Ishikawa (cell line): ENCODE measurements at regions not wholly inside any gene's neighbourhood (a gene's known extent, or its start where the extent isn't known, plus 50 kb on each side); places are given as distances from the start of the nearest gene placed in this dataset.

Experiments
- CEBPB ChIP-seq: IDR thresholded peaks from 2 replicates; pipeline ENCODE4 v1.6.1; 2012
- CREB1 ChIP-seq: IDR thresholded peaks from 2 replicates; pipeline ENCODE4 v1.6.1; 2012; ENCODE audit warnings: low read depth
- EGR1 ChIP-seq: IDR thresholded peaks from 2 replicates; pipeline ENCODE4 v1.6.1; 2012
- FOXM1 ChIP-seq: IDR thresholded peaks from 2 replicates; pipeline ENCODE4 v1.6.1; 2012; ENCODE audit warnings: low read depth, borderline replicate concordance
- NFIC ChIP-seq: IDR thresholded peaks from 2 replicates; pipeline ENCODE4 v1.6.1; 2012
- RAD21 ChIP-seq: IDR thresholded peaks from 2 replicates; pipeline ENCODE4 v1.6.1; 2012; ENCODE audit warnings: low read depth
- TAF1 ChIP-seq: IDR thresholded peaks from 2 replicates; pipeline ENCODE4 v1.6.1; 2012; ENCODE audit warnings: low read depth, mild to moderate bottlenecking
- TCF12 ChIP-seq: IDR thresholded peaks from 2 replicates; pipeline ENCODE4 v1.6.1; 2012; ENCODE audit warnings: low read depth
- TEAD4 ChIP-seq: IDR thresholded peaks from 2 replicates; pipeline ENCODE4 v1.6.1; 2012
- YY1 ChIP-seq: IDR thresholded peaks from 2 replicates; pipeline ENCODE4 v1.6.1; 2012; ENCODE audit warnings: low read depth
- ZBTB7A ChIP-seq: IDR thresholded peaks from 2 replicates; pipeline ENCODE4 v1.6.1; 2012; ENCODE audit warnings: low read depth
- TF ChIP-seq, protein P1 (sequence below): IDR thresholded peaks from 2 replicates; pipeline ENCODE4 v1.6.1; 2012
- TF ChIP-seq, protein P2 (sequence below): IDR thresholded peaks from 2 replicates; pipeline ENCODE4 v1.6.1; 2012; ENCODE audit warnings: low read depth, mild to moderate bottlenecking
- TF ChIP-seq, protein P3 (sequence below): IDR thresholded peaks from 2 replicates; pipeline ENCODE4 v1.6.1; 2012

DNA sequence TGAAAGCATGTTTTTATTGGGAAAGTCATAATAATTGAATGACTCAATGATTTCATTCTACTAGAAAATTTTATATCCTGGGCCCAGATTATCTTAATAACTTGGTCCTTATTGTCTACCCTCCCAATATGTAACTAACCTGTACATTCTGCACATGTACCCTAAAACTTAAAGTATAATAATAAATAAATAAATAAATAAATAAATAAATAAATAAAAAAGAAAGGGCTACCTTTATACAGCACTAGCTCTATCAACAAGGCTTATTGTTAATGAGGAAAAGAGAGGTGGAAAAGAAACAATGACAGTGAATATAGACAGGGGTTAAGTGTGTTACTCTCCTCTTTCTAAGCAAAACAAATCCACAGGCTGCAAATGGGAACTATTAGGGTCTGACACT is 83.6 kb downstream of the GRIN2B start:
- TF ChIP-seq TCF12 (no peak), TEAD4 (no peak), CEBPB (no peak), TAF1 (no peak), ZBTB7A (no peak), RAD21 (no peak), FOXM1 (no peak)
- TF ChIP-seq, protein P1, sequence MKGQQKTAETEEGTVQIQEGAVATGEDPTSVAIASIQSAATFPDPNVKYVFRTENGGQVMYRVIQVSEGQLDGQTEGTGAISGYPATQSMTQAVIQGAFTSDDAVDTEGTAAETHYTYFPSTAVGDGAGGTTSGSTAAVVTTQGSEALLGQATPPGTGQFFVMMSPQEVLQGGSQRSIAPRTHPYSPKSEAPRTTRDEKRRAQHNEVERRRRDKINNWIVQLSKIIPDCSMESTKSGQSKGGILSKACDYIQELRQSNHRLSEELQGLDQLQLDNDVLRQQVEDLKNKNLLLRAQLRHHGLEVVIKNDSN: no peak

DNA sequence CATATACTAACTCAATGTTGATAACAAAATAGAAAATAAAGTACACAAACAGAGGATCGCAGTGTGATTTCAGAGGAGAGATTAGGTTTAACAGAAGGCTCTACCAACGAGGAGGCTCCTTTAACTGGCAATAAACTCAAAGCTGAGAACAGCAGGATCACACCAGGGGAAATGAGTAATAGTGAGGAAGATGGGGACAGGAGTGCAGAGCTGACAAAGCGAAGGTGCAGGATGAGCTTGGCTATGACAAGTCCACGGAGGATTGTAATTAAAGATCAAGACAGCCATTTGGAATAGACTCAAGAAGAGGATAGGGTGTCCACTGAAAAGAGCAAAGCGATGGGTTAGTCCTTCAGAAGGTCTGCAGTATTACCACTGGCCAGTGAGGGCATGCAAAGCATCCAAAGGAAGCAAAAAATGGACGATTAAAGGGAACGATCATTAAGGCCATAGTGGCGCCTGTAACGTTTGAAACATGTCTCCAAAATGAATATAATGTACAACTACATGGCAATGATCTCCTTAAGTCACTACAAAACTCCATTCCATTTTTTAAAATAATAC is 85.3 kb downstream of the GRIN2B start:
- no peak for TF ChIP-seq CEBPB

DNA sequence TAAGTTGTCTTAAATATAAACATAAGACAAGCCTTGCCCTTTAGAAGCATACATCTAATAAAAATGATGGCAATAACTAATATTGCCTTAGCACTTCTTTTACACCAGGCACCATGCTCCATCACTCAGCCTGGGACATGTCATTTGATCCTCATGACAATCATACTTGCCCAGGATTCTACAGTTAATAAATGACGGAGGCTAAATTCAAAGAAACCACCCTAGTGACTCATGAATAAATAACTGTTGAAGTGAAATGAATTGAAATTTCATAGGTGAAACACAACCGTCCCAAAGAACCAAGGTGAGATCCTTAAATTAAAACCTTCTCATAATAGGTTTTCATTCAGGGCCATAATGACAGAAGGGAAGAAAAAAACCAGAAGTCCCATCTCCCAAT is 89.5 kb downstream of the GRIN2B start:
- no peak for TF ChIP-seq RAD21
- TF ChIP-seq ZBTB7A: no peak
- no peak for TF ChIP-seq NFIC
- TF ChIP-seq TEAD4: no peak
- TF ChIP-seq, protein P2, sequence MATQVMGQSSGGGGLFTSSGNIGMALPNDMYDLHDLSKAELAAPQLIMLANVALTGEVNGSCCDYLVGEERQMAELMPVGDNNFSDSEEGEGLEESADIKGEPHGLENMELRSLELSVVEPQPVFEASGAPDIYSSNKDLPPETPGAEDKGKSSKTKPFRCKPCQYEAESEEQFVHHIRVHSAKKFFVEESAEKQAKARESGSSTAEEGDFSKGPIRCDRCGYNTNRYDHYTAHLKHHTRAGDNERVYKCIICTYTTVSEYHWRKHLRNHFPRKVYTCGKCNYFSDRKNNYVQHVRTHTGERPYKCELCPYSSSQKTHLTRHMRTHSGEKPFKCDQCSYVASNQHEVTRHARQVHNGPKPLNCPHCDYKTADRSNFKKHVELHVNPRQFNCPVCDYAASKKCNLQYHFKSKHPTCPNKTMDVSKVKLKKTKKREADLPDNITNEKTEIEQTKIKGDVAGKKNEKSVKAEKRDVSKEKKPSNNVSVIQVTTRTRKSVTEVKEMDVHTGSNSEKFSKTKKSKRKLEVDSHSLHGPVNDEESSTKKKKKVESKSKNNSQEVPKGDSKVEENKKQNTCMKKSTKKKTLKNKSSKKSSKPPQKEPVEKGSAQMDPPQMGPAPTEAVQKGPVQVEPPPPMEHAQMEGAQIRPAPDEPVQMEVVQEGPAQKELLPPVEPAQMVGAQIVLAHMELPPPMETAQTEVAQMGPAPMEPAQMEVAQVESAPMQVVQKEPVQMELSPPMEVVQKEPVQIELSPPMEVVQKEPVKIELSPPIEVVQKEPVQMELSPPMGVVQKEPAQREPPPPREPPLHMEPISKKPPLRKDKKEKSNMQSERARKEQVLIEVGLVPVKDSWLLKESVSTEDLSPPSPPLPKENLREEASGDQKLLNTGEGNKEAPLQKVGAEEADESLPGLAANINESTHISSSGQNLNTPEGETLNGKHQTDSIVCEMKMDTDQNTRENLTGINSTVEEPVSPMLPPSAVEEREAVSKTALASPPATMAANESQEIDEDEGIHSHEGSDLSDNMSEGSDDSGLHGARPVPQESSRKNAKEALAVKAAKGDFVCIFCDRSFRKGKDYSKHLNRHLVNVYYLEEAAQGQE: no peak
- TF ChIP-seq, protein P1: no peak
- TF ChIP-seq TAF1: no peak
- no peak for TF ChIP-seq YY1
- no peak for TF ChIP-seq CEBPB
- TF ChIP-seq, protein P3, sequence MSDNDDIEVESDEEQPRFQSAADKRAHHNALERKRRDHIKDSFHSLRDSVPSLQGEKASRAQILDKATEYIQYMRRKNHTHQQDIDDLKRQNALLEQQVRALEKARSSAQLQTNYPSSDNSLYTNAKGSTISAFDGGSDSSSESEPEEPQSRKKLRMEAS: no peak
- TF ChIP-seq TCF12: no peak
- TF ChIP-seq EGR1: no peak
- no peak for TF ChIP-seq FOXM1

DNA sequence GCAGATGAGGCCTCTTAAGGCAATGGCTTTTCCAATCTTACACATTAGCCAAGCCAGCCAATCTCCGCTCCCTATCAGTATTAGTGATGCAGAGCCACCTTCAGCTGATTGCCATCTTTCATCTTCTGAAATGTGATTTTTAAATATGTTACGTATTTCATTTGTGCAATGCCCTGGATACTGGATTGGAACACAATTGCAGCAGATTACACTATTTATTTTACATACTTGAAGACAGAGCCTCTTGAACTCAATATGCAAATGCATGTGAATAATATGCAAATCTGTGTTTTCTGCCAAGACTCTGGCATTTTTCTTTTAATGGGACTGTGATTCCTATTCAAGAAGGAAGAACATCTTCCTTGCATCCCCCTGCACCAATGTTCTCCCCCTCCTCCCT is 90.5 kb downstream of the GRIN2B start:
- no peak for TF ChIP-seq YY1
- TF ChIP-seq, protein P2: no peak
- no peak for TF ChIP-seq RAD21
- no peak for TF ChIP-seq EGR1
- TF ChIP-seq, protein P1: no peak
- no peak for TF ChIP-seq ZBTB7A
- TF ChIP-seq, protein P3: no peak
- no peak for TF ChIP-seq TAF1

DNA sequence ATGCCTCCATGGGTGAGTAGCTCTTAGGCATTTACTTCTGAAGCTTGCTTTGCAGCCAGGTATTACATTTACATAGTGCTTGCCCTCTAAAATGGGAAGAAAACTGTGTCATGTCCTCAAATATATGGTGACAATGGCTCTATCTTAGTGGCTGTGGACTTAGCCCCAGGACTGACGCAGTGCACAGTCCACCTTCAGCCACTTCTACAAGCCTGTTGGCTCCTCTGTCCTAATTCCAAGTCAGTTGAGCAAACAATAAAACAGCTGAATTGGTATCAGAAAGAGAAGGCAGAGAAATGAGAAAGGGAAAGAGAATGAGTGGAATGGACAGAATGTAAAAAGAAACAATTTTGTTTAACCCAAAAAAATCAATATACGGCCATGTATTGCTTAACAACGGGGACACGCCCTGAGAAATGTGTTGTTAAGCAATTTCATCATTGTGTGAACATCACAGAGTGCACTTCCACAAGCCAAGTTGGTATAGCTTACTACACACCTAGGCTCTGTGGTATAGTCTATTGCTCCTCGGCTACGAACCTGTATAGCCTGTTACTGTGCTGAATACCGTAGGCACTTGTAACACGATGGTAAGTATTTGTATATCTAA is 93.5 kb downstream of the GRIN2B start:
- TF ChIP-seq YY1 (no peak), ZBTB7A (no peak)

DNA sequence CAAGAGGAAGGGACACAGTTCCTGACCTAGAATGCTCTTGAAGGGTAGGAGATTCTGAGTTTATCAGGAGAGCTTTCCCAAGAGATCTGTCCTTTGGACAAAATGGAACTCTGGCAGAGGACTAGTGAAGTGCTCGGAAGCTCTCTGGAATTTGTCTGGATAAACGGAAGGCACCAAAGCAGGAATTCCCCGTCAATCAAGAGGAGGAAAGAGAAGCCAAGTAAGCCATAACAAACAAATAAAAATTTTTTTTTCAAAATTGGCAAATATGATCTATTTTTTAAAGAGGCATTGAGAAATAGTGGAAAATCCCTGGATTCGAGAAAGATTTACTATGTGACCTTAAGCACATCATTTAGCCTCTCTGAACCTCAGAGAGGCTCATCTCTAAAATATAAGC is 99.2 kb downstream of the GRIN2B start:
- TF ChIP-seq NFIC (no peak), YY1 (no peak), TCF12 (no peak), EGR1 (no peak), CREB1 (no peak)
- TF ChIP-seq, protein P3: no peak
- TF ChIP-seq, protein P2: no peak
